Calu3 (cell line): ENCODE measurements at regions not wholly inside any gene's neighbourhood (a gene's known extent, or its start where the extent isn't known, plus 50 kb on each side); places are given as distances from the start of the nearest gene placed in this dataset.
"Not testable (repeated sequence)": the region's sequence is repeated elsewhere in the genome, so short reads cannot be mapped to it uniquely, and the experiment has no call there.

Experiments used
- BruUV-seq: library from RNA; stranded (reverse); fragments of 400-500 nt; replicated peaks from 2 replicates; lab custom pipeline; 2021; lab: Mats Ljungman, UMichigan
- CTCF ChIA-PET: fragments of 300-600 bp; sonication (Branson Sonifier 250); formaldehyde crosslinking; loops from one replicate; lab custom pipeline; 2022; ENCODE audit warnings: antibody characterized with exemption; lab: Charles Lee
- DNase-seq: peaks from one replicate; pipeline ENCODE4 v3.0.0; 2022
- H3K27ac Mint-ChIP-seq: one replicate; pipeline ENCODE4 v1.8.0; 2022; ENCODE audit warnings: mixed read lengths; ENCODE audit not compliant: unreplicated experiment
- H3K27me3 Mint-ChIP-seq: one replicate; pipeline ENCODE4 v1.8.0; 2022; ENCODE audit warnings: mixed read lengths; ENCODE audit not compliant: unreplicated experiment
- H3K36me3 Mint-ChIP-seq: one replicate; pipeline ENCODE4 v1.8.0; 2022; ENCODE audit warnings: mild to moderate bottlenecking, moderate library complexity, mixed read lengths; ENCODE audit not compliant: insufficient read depth, unreplicated experiment
- H3K4me1 Mint-ChIP-seq: one replicate; pipeline ENCODE4 v1.8.0; 2022; ENCODE audit warnings: mild to moderate bottlenecking, low read depth, mixed read lengths; ENCODE audit not compliant: unreplicated experiment
- H3K4me3 Mint-ChIP-seq: one replicate; pipeline ENCODE4 v1.8.0; 2022; ENCODE audit warnings: mild to moderate bottlenecking, low read depth, moderate library complexity, mixed read lengths; ENCODE audit not compliant: unreplicated experiment
- H3K9me3 Mint-ChIP-seq: one replicate; pipeline ENCODE4 v1.8.0; 2022; ENCODE audit warnings: low read depth, mixed read lengths; ENCODE audit not compliant: unreplicated experiment
- intact Hi-C: fragments of 100-400 bp; cut with micrococcal nuclease; formaldehyde crosslinking; loops from one replicate; pipeline ENCODE4 v1.10.0; 2022; ENCODE audit not compliant: unreplicated experiment
- TF ChIP-seq, protein P1 (sequence below): fragments of 200-600 bp; IDR thresholded peaks from one replicate; pipeline ENCODE4 v1.8.0; 2022; ENCODE audit warnings: antibody characterized with exemption; ENCODE audit not compliant: unreplicated experiment

DNA sequence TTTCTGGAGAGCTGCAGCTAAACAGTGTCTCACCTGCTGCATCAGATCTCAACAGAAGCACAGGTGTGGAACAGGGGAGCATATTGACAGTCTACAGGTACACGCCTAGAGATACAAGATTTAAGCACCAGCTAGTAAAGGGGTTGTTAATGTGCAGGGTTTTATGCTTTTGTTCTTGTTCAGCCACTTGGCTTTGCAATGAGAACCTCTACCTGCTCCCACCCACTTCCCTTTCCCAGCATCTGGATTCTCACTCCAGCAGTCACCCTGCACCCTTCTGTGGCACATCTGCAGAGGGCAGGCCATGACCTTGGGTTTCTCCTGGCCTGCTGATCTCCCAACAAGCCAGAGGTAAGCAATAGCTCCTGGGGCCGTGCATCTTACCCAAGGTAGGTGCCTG is 446.6 kb downstream of the BUD13 start:
- TF ChIP-seq, protein P1, sequence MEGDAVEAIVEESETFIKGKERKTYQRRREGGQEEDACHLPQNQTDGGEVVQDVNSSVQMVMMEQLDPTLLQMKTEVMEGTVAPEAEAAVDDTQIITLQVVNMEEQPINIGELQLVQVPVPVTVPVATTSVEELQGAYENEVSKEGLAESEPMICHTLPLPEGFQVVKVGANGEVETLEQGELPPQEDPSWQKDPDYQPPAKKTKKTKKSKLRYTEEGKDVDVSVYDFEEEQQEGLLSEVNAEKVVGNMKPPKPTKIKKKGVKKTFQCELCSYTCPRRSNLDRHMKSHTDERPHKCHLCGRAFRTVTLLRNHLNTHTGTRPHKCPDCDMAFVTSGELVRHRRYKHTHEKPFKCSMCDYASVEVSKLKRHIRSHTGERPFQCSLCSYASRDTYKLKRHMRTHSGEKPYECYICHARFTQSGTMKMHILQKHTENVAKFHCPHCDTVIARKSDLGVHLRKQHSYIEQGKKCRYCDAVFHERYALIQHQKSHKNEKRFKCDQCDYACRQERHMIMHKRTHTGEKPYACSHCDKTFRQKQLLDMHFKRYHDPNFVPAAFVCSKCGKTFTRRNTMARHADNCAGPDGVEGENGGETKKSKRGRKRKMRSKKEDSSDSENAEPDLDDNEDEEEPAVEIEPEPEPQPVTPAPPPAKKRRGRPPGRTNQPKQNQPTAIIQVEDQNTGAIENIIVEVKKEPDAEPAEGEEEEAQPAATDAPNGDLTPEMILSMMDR: no peak
- Mint-ChIP-seq H3K4me3 (no peak overlapping the region), H3K27ac (no peak overlapping the region), H3K36me3 (no peaks in the 10 kb centered on the region), H3K4me1 (no peaks in the 10 kb centered on the region), H3K27me3 (peaks cover 35% of the 10 kb centered on the region), H3K9me3 (no peaks in the 10 kb centered on the region)
- CTCF ChIA-PET: no interaction called here
- intact Hi-C loops: no loop called here
- no TSS peak for BruUV-seq
- DNase-seq: no peak

DNA sequence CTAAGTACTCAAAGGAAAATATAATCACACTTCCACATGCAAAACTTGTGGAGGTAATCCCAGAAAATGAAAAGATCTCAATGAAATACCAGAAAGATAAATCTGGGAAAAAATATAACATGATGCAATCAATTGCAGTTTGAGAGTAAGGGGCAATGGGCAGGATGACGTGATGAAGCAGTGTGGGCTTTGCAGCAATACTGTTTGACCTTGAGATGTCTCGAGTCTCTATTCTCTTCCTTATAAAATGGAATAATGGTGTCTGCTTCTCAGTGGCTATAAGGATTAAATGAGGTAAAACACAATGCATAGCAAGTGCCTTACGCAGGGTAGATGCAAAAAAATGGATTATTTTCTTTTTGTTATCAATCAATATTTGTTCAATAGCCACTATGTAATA is 447.5 kb downstream of the BUD13 start:
- H3K27me3 Mint-ChIP-seq: peaks cover 32% of the 10 kb centered on the region
- no peak overlapping the region for H3K4me3 Mint-ChIP-seq
- intact Hi-C loops: no loop called here
- TF ChIP-seq, protein P1: no peak
- DNase-seq: no peak
- H3K4me1 Mint-ChIP-seq: no peaks in the 10 kb centered on the region
- H3K9me3 Mint-ChIP-seq: no peaks in the 10 kb centered on the region
- no peaks in the 10 kb centered on the region for H3K36me3 Mint-ChIP-seq
- no peak overlapping the region for H3K27ac Mint-ChIP-seq
- CTCF ChIA-PET: no interaction called here
- BruUV-seq: no TSS peak

DNA sequence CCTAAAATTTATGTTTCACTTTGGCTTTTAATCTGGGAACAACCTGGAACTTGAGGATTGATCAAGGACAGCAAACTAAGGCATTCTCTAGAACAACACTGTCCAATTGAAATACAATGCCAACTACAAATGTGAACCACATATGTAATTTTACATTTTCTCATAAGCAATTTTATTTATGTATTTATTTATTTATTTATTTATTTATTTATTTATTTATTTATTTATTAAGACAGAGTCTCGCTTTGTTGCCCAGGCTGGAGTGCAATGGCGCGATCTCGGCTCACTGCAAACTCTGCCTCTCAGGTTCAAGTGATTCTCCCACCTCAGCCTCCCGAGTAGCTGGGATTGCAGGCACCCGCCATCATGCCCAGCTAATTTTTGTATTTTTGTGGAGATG is 448.7 kb downstream of the BUD13 start:
- H3K4me1 Mint-ChIP-seq, DNase-seq, H3K9me3 Mint-ChIP-seq, H3K27ac Mint-ChIP-seq, H3K36me3 Mint-ChIP-seq, H3K4me3 Mint-ChIP-seq, BruUV-seq, intact Hi-C loops, CTCF ChIA-PET: not testable (repeated sequence)
- peaks cover 20% of the 10 kb centered on the region for H3K27me3 Mint-ChIP-seq

DNA sequence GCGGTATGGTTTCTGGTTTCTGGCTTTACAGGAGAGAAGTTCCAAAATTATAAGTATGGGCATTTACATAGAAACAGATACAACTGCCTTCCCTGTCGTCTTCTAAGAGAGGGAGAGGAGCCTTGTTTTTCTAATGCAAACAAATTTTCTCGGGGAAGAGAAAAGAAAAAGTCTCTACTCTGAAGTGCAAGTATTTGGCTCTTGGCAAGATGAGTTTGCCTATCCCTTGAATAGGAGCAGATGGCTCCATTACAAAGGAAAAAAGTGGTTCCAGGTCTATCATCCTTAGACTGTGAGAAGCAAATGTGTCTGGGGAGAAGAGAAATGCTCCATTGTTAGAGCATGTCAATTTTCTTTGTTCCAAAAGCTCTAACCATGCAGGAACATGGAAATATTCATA is 455.6 kb downstream of the BUD13 start:
- TF ChIP-seq, protein P1: no peak
- no peak for DNase-seq
- H3K27ac Mint-ChIP-seq: no peak overlapping the region
- H3K4me3 Mint-ChIP-seq: no peak overlapping the region
- H3K27me3 Mint-ChIP-seq: peaks cover 41% of the 10 kb centered on the region
- no peaks in the 10 kb centered on the region for H3K4me1 Mint-ChIP-seq
- peaks cover 2% of the 10 kb centered on the region for H3K9me3 Mint-ChIP-seq
- intact Hi-C loops: no loop called here
- no peaks in the 10 kb centered on the region for H3K36me3 Mint-ChIP-seq
- CTCF ChIA-PET: no interaction called here
- no TSS peak for BruUV-seq

DNA sequence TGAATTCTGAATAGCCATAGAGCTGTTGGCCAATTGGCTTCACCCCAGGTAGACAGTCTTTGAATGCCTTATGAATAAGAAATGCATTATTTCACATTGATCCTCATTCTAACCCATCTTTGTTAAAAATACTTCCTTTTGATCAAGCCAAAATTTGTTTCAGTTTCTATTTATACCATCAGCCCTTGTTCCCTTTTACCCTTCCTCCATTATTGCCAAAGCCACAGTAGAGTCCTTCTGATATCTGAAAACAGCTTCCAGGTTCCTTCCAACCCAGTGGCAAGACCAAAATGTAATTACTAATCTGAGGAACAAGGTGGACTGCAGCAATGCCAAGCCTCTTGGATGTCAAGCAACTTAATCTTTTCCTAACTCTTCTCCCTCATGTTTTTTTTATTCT is 458.8 kb downstream of the BUD13 start:
- intact Hi-C loops: no loop called here
- CTCF ChIA-PET: no interaction called here
- Mint-ChIP-seq H3K27me3 (peaks cover 41% of the 10 kb centered on the region), H3K4me3 (no peak overlapping the region), H3K4me1 (no peaks in the 10 kb centered on the region), H3K9me3 (peaks cover 2% of the 10 kb centered on the region), H3K27ac (no peak overlapping the region), H3K36me3 (no peaks in the 10 kb centered on the region)
- no peak for DNase-seq
- BruUV-seq: no TSS peak
- TF ChIP-seq, protein P1: no peak
